H1 (cell line): ENCODE measurements at regions not wholly inside any gene's neighbourhood (a gene's known extent, or its start where the extent isn't known, plus 50 kb on each side); places are given as distances from the start of the nearest gene placed in this dataset.

Experiments
- CTCF ChIA-PET: fragments of 300-600 bp; sonication (Branson Sonifier 250); formaldehyde crosslinking; loops from one replicate; lab custom pipeline; 2021; ENCODE audit not compliant: partially characterized antibody; lab: Charles Lee
- POLR2A ChIA-PET: fragments of 300-600 bp; sonication (Branson Sonifier 250); formaldehyde crosslinking; loops from one replicate; lab custom pipeline; 2021; ENCODE audit warnings: inconsistent platforms; ENCODE audit not compliant: partially characterized antibody; lab: Charles Lee
- DNase-seq, 2 experiments: peaks; one replicate each; pipeline versions ENCODE4 v3.0.0 to v3.0.0-alpha.2; 2010 to 2022; ENCODE audit warnings: low spot score in 2 of 2, low read depth in 1 of 2, mixed read lengths in 1 of 2
- FAIRE-seq: peaks from 2 replicates; lab custom pipeline; 2011; peaks lifted over from hg19 to GRCh38; lab: Jason Lieb, UNC
- H2AFZ ChIP-seq: 2 replicates; pipeline ENCODE4 v1.8.1; 2012; ENCODE audit warnings: low read length, inconsistent platforms
- H2AK5ac ChIP-seq: 2 replicates; pipeline ENCODE4 v1.6.1; 2013; ENCODE audit warnings: low read depth, low read length
- H2BK120ac ChIP-seq: replicated peaks from 2 replicates; pipeline ENCODE3; 2013; ENCODE audit warnings: low read depth, low read length, inconsistent platforms
- H2BK12ac ChIP-seq: 2 replicates; pipeline ENCODE4 v1.6.1; 2013; ENCODE audit warnings: low read depth, low read length
- H2BK15ac ChIP-seq: 2 replicates; pipeline ENCODE4 v1.6.1; 2013; ENCODE audit warnings: low read length
- H2BK20ac ChIP-seq: 2 replicates; pipeline ENCODE4 v1.6.1; 2013; ENCODE audit warnings: low read length
- H2BK5ac ChIP-seq: 2 replicates; pipeline ENCODE4 v1.6.1; 2013; ENCODE audit warnings: low read depth, low read length
- H3K14ac ChIP-seq: 2 replicates; pipeline ENCODE4 v1.6.1; 2013; ENCODE audit warnings: inconsistent platforms; ENCODE audit not compliant: insufficient read length
- H3K18ac ChIP-seq: 2 replicates; pipeline ENCODE4 v1.6.1; 2013; ENCODE audit warnings: low read length; ENCODE audit errors: extremely low read depth
- H3K23ac ChIP-seq: 2 replicates; pipeline ENCODE4 v1.6.1; 2013; ENCODE audit warnings: inconsistent platforms; ENCODE audit not compliant: insufficient read length
- H3K23me2 ChIP-seq: 2 replicates; pipeline ENCODE4 v1.6.1; 2013; ENCODE audit warnings: low read depth, low read length
- H3K27ac ChIP-seq: 2 replicates; pipeline ENCODE4 v1.6.1; 2011; ENCODE audit warnings: low read depth, low read length, inconsistent platforms
- H3K27me3 ChIP-seq, 4 experiments: replicated peaks in 1 of 4; 1 replicate in 1 of 4; 2 replicates in 3 of 4; pipeline versions ENCODE4 v1.6.1 to v1.8.1; 2011 to 2013; ENCODE audit warnings: low read length in 3 of 4, mild to moderate bottlenecking in 3 of 4, inconsistent platforms in 2 of 4, mixed read lengths in 2 of 4, moderate library complexity in 1 of 4; ENCODE audit not compliant: control insufficient read depth in 3 of 4, insufficient read depth in 3 of 4; ENCODE audit errors: extremely low read depth in 1 of 4
- H3K36me3 ChIP-seq, 4 experiments: 2 replicates each; pipeline versions ENCODE4 v1.6.1 to v1.8.1; 2011 to 2013; ENCODE audit warnings: mild to moderate bottlenecking in 4 of 4, low read length in 3 of 4, moderate library complexity in 2 of 4, control low read depth in 1 of 4, inconsistent platforms in 1 of 4; ENCODE audit not compliant: insufficient read depth in 4 of 4, control insufficient read depth in 2 of 4
- H3K4ac ChIP-seq: replicated peaks from 2 replicates; pipeline ENCODE3; 2013; ENCODE audit warnings: low read length, low read depth, mixed read lengths, inconsistent platforms; ENCODE audit not compliant: insufficient read length
- H3K4me1 ChIP-seq, 4 experiments: replicated peaks in 1 of 4; 1 replicate in 1 of 4; 2 replicates in 3 of 4; pipeline versions ENCODE4 v1.6.1 to v1.8.1; 2011 to 2013; ENCODE audit warnings: low read length in 3 of 4, inconsistent platforms in 2 of 4, mixed read lengths in 1 of 4; ENCODE audit not compliant: insufficient read depth in 4 of 4, control insufficient read depth in 3 of 4
- H3K4me2 ChIP-seq, 2 experiments: 2 replicates each; pipeline versions ENCODE4 v1.6.1 to v1.8.1; 2011 to 2013; ENCODE audit warnings: low read depth in 2 of 2, low read length in 2 of 2, control low read depth in 1 of 2, inconsistent platforms in 1 of 2, mild to moderate bottlenecking in 1 of 2; ENCODE audit not compliant: insufficient read depth in 1 of 2
- H3K4me3 ChIP-seq, 4 experiments: fragments of 200-600, 300-600 bp in 1 of 4; sonication (generic), shearing (Covaris generic), sonication (Bioruptor Twin) in 1 of 4; 2 replicates each; pipeline versions ENCODE4 v1.5.1 to v1.8.1; 2011 to 2016; ENCODE audit warnings: low read length in 4 of 4, low read depth in 3 of 4, control low read depth in 2 of 4, inconsistent platforms in 2 of 4, mild to moderate bottlenecking in 2 of 4, mixed read lengths in 1 of 4, moderate library complexity in 1 of 4; ENCODE audit not compliant: insufficient read depth in 2 of 4; ENCODE audit errors: extremely low read depth in 1 of 4
- H3K56ac ChIP-seq: replicated peaks from 2 replicates; pipeline ENCODE3; 2013; ENCODE audit warnings: low read depth, mild to moderate bottlenecking, mixed read lengths, low read length, inconsistent platforms; ENCODE audit not compliant: insufficient read length
- H3K79me1 ChIP-seq: 2 replicates; pipeline ENCODE4 v1.6.1; 2013; ENCODE audit warnings: low read depth, low read length, control low read depth
- H3K79me2 ChIP-seq, 2 experiments: 2 replicates each; pipeline versions ENCODE4 v1.6.1 to v1.8.1; 2012 to 2013; ENCODE audit warnings: low read length in 2 of 2, mild to moderate bottlenecking in 2 of 2, inconsistent platforms in 1 of 2; ENCODE audit not compliant: insufficient read depth in 2 of 2, control insufficient read depth in 1 of 2
- H3K9ac ChIP-seq, 4 experiments: replicated peaks in 1 of 4; 1 replicate in 1 of 4; 2 replicates in 3 of 4; pipeline versions ENCODE4 v1.6.1 to v1.8.1; 2011 to 2013; ENCODE audit warnings: low read depth in 3 of 4, low read length in 3 of 4, control low read depth in 2 of 4, mild to moderate bottlenecking in 2 of 4, moderate library complexity in 2 of 4, inconsistent platforms in 1 of 4; ENCODE audit errors: extremely low read depth in 1 of 4
- H3K9me3 ChIP-seq, 2 experiments: 2 replicates each; pipeline versions ENCODE4 v1.6.1 to v1.8.1; 2012 to 2013; ENCODE audit warnings: mild to moderate bottlenecking in 2 of 2, moderate library complexity in 2 of 2, control low read depth in 1 of 2, inconsistent platforms in 1 of 2, low read depth in 1 of 2, low read length in 1 of 2, mixed read lengths in 1 of 2; ENCODE audit not compliant: insufficient read depth in 2 of 2
- H4K20me1 ChIP-seq, 2 experiments: replicated peaks in 1 of 2; 2 replicates each; pipeline versions ENCODE3 to v1.8.1; 2011 to 2013; ENCODE audit warnings: inconsistent platforms in 2 of 2, low read length in 2 of 2, mild to moderate bottlenecking in 1 of 2; ENCODE audit not compliant: insufficient read depth in 2 of 2, control insufficient read depth in 1 of 2
- H4K5ac ChIP-seq: 2 replicates; pipeline ENCODE4 v1.6.1; 2013; ENCODE audit warnings: low read length, low read depth, mixed read lengths, inconsistent platforms; ENCODE audit not compliant: insufficient read length
- H4K8ac ChIP-seq: 2 replicates; pipeline ENCODE4 v1.8.0; 2013; ENCODE audit warnings: mild to moderate bottlenecking, moderate library complexity, low read length, inconsistent platforms; ENCODE audit not compliant: insufficient read depth; ENCODE audit errors: extremely low read depth
- H4K91ac ChIP-seq: replicated peaks from 2 replicates; pipeline ENCODE3; 2013; ENCODE audit warnings: low read length, mixed read lengths, inconsistent platforms; ENCODE audit not compliant: insufficient read length
- BRCA1 ChIP-seq: IDR thresholded peaks from 2 replicates; pipeline ENCODE4 v1.6.1; 2012; ENCODE audit warnings: low read depth, low read length, improper control_type of control experiment
- CHD2 ChIP-seq: IDR thresholded peaks from 2 replicates; pipeline ENCODE4 v1.6.1; 2012; ENCODE audit warnings: low read length, improper control_type of control experiment
- EP300 ChIP-seq, 2 experiments: IDR thresholded peaks; 1 replicate in 1 of 2; 2 replicates in 1 of 2; pipeline ENCODE4 v1.6.1; 2011 to 2012; ENCODE audit warnings: low read depth in 2 of 2, low read length in 2 of 2, mild to moderate bottlenecking in 2 of 2, borderline replicate concordance in 1 of 2, inconsistent platforms in 1 of 2, moderate library complexity in 1 of 2
- FOSL1 ChIP-seq: IDR thresholded peaks from 2 replicates; pipeline ENCODE4 v1.6.1; 2011; ENCODE audit warnings: mild to moderate bottlenecking, low read depth, low read length, moderate library complexity; ENCODE audit not compliant: insufficient read depth
- GTF2F1 ChIP-seq: IDR thresholded peaks from 2 replicates; pipeline ENCODE4 v1.6.1; 2012; ENCODE audit warnings: low read depth, low read length, improper control_type of control experiment, borderline replicate concordance
- JUN ChIP-seq: IDR thresholded peaks from 2 replicates; pipeline ENCODE4 v1.6.1; 2011; ENCODE audit warnings: low read depth, mild to moderate bottlenecking, improper control_type of control experiment, low read length
- KDM1A ChIP-seq: fragments of 200-600, 300-600 bp; sonication (generic); IDR thresholded peaks from 2 replicates; pipeline ENCODE4 v1.7.1; 2016; ENCODE audit warnings: mild to moderate bottlenecking, low read length, borderline replicate concordance
- KDM4A ChIP-seq: IDR thresholded peaks from one replicate; pipeline ENCODE4 v1.7.1; 2012; ENCODE audit warnings: low read depth, mild to moderate bottlenecking, moderate library complexity, low read length, inconsistent platforms; ENCODE audit not compliant: severe bottlenecking
- KDM5A ChIP-seq: fragments of 200-600 bp; IDR thresholded peaks from 2 replicates; pipeline ENCODE4 v1.7.1; 2012; ENCODE audit warnings: mild to moderate bottlenecking, low read length, inconsistent platforms, mixed read lengths
- PHF8 ChIP-seq: fragments of 200-600 bp; sonication (generic); conservative IDR thresholded peaks from 2 replicates; pipeline ENCODE4 v1.7.1; 2012; ENCODE audit warnings: low read depth, mild to moderate bottlenecking, inconsistent platforms, low read length, moderate library complexity
- POU5F1 ChIP-seq: IDR thresholded peaks from 2 replicates; pipeline ENCODE4 v1.6.1; 2011; ENCODE audit warnings: low read depth, mild to moderate bottlenecking, low read length, moderate library complexity
- RBBP5 ChIP-seq: IDR thresholded peaks from 2 replicates; pipeline ENCODE4 v1.7.1; 2012; ENCODE audit warnings: low read depth, mild to moderate bottlenecking, inconsistent platforms, low read length, moderate library complexity, borderline replicate concordance
- RXRA ChIP-seq: IDR thresholded peaks from 2 replicates; pipeline ENCODE4 v1.6.1; 2011; ENCODE audit warnings: low read depth, mild to moderate bottlenecking, low read length, moderate library complexity; ENCODE audit not compliant: insufficient read depth
- SAP30 ChIP-seq: fragments of 300-600 bp; sonication (generic); IDR thresholded peaks from 2 replicates; pipeline ENCODE4 v1.7.1; 2012; ENCODE audit warnings: low read length, moderate library complexity, mild to moderate bottlenecking, inconsistent platforms; ENCODE audit not compliant: insufficient read depth, insufficient replicate concordance
- SIRT6 ChIP-seq: IDR thresholded peaks from one replicate; pipeline ENCODE4 v1.7.1; 2012; ENCODE audit warnings: low read length, inconsistent platforms
- TAF1 ChIP-seq: IDR thresholded peaks from 2 replicates; pipeline ENCODE4 v1.6.1; 2011; ENCODE audit warnings: mild to moderate bottlenecking, low read depth, low read length
- WGBS, 2 experiments: shearing (Covaris generic) in 1 of 2; methylation state at CpG; one replicate each; pipeline versions ENCODE4 v1.1.6 to v1.1.7; 2013 to 2015; ENCODE audit warnings: low lambda C conversion rate in 2 of 2, mixed read lengths in 2 of 2, inconsistent platforms in 1 of 2, low coverage in 1 of 2, missing lambda C conversion rate in 1 of 2; ENCODE audit not compliant: insufficient replicate concordance in 2 of 2, insufficient coverage in 1 of 2, insufficient read length in 1 of 2; ENCODE audit errors: extremely low coverage in 1 of 2, missing lambda C conversion rate in 1 of 2; 5-methylcytosine and 5-hydroxymethylcytosine counted together

- Histone ChIP-seq H3K79me2 (no peaks in the 10 kb centered on the region), H4K20me1 (no peaks in the 10 kb centered on the region), H3K9ac (no peak overlapping the region), H2AFZ (no peak overlapping the region), H4K91ac (no peak overlapping the region), H3K14ac (no peak overlapping the region), H2BK120ac (no peak overlapping the region), H3K18ac (no peak overlapping the region), H3K4ac (no peak overlapping the region), H3K4me1 (no peaks in the 10 kb centered on the region), H4K8ac (no peak overlapping the region), H3K4me3 (no peak overlapping the region), H3K4me2 (no peak overlapping the region), H4K5ac (no peak overlapping the region), H2BK5ac (no peak overlapping the region), H3K56ac (no peak overlapping the region), H3K79me1 (no peaks in the 10 kb centered on the region), H3K27me3 (no peaks in the 10 kb centered on the region), H3K9me3 (no peaks in the 10 kb centered on the region), H3K23me2 (no peaks in the 10 kb centered on the region), H2BK12ac (no peak overlapping the region), H2BK20ac (no peak overlapping the region), H3K27ac (no peak overlapping the region), H3K23ac (no peak overlapping the region), H2AK5ac (no peak overlapping the region), H2BK15ac (no peak overlapping the region), H3K36me3 (no peaks in the 10 kb centered on the region)
- ChIA-PET CTCF (interaction anchor here (0.6 kb wide), 1 partner anchor 76 kb away, joined by 4 read pairs; no protein-coding TSS in a partner anchor), POLR2A (no interaction called here)
- DNase-seq (no peak), FAIRE-seq (no peak)
- WGBS, 2 experiments: 84 to 100% methylated on average over 1 to 6 of the region's 6 CpGs
- TF ChIP-seq PHF8: no peak
- no peak for TF ChIP-seq KDM1A
- no peak for TF ChIP-seq POU5F1
- no peak for TF ChIP-seq TAF1
- no peak for TF ChIP-seq KDM5A
- no peak for TF ChIP-seq FOSL1
- no peak for TF ChIP-seq CHD2
- TF ChIP-seq KDM4A: no peak
- TF ChIP-seq BRCA1: no peak
- no peak for TF ChIP-seq SAP30
- TF ChIP-seq EP300 (IDR thresholded peaks at IDR 0.05; ENCODE audit: borderline replicate concordance in 1 of 2, low read depth in 2 of 2, low read length in 2 of 2): no peak
- TF ChIP-seq JUN: no peak
- TF ChIP-seq RBBP5: no peak
- TF ChIP-seq RXRA: no peak
- TF ChIP-seq SIRT6: no peak
- no peak for TF ChIP-seq GTF2F1
Measured at GRCh38 chr2:145265244-145265643, 745.3 kb upstream of the ZEB2 start.
